ENCODE measurements at regions not wholly inside any gene's neighbourhood (a gene's known extent, or its start where the extent isn't known, plus 50 kb on each side); places are given as distances from the start of the nearest gene placed in this dataset.

DNA sequence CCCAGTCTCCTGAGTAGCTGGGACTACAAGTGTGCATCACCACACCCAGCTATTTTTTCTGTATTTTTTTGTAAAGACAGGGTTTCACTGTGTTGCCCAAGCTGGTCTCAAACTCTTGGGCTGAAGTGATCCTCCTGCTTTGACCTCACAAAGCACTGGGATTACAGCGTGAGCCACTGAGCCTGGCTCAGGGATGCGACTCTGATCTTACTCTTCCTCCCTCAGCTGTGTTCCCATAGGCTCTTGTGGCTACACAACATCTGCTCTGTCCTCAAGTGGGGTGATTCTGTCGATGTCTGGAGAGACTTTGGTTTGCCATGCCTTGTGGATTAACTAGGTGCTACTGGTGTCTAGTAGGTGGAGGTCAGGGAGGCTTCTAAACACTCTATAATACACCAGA is 127.0 kb upstream of the SERPIND1 start:
- TF ChIP-seq, protein P1, sequence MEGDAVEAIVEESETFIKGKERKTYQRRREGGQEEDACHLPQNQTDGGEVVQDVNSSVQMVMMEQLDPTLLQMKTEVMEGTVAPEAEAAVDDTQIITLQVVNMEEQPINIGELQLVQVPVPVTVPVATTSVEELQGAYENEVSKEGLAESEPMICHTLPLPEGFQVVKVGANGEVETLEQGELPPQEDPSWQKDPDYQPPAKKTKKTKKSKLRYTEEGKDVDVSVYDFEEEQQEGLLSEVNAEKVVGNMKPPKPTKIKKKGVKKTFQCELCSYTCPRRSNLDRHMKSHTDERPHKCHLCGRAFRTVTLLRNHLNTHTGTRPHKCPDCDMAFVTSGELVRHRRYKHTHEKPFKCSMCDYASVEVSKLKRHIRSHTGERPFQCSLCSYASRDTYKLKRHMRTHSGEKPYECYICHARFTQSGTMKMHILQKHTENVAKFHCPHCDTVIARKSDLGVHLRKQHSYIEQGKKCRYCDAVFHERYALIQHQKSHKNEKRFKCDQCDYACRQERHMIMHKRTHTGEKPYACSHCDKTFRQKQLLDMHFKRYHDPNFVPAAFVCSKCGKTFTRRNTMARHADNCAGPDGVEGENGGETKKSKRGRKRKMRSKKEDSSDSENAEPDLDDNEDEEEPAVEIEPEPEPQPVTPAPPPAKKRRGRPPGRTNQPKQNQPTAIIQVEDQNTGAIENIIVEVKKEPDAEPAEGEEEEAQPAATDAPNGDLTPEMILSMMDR (IDR thresholded peaks at IDR 0.05; ENCODE audit: low read depth, low read length), result no peak
- POLR2A ChIA-PET, result no interaction called here

DNA sequence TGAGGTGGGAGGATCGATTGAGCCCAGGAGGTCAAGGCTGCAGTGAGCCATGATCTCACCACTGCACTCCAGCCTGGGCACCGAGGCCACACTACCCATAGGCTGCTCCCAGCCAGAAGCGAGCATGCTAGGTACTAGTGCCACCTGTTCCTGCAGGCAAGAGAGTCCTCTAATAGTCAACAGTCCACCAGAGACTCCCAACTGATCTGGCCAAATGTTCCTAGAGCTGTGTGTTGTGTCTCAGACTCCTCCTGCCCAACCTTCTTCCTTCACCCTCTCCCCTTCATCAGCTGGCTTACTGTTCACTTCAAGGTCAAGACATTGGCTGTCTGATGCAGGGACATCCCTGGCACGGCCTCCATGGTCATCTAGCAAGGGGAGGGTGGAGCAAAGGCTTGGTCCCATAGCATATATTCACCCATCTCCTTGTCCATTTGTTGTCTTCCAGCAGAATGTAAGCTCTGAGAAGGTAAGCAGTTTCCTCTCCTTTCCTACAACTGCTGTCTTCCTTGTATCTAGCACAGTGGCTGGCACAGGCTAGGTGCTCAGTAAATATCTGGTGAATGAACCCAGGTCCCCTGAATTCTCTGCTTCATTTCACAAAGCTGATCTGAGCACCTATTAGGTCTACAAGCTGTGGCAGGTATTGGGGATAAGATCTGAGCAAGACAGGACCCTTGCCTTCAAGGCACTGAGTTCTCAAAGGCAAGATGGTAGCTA is 126.2 kb upstream of the SERPIND1 start:
- no peak overlapping the region for H3K4me3 ChIP-seq (ENCODE audit: low read depth, low read length)
- ChIA-PET CTCF (no interaction called here), POLR2A (no interaction called here)
- H3K9me3 ChIP-seq (ENCODE audit: control insufficient read depth, insufficient read depth, low read length), result no peaks in the 10 kb centered on the region; the same call in 1 of the 2 replicates
- no peak overlapping the region for H3K27ac ChIP-seq (ENCODE audit: low read depth, low read length)
- DNase-seq (ENCODE audit: low read depth, low spot score), result no peak
- peaks cover 18% of the 10 kb centered on the region for H3K27me3 ChIP-seq (ENCODE audit: control insufficient read depth, insufficient read depth, low read length)
- TF ChIP-seq, protein P1 (IDR thresholded peaks at IDR 0.05; ENCODE audit: low read depth, low read length), result no peak

More for the DNA sequence above, 127.0 kb upstream of the SERPIND1 start:
- no peak for DNase-seq (ENCODE audit: low read depth, low spot score)
- Histone ChIP-seq H3K4me3 (ENCODE audit: low read depth, low read length) (no peak overlapping the region), H3K27me3 (ENCODE audit: control insufficient read depth, insufficient read depth, low read length) (peaks cover 20% of the 10 kb centered on the region), H3K27ac (ENCODE audit: low read depth, low read length) (no peak overlapping the region), H3K9me3 (ENCODE audit: control insufficient read depth, insufficient read depth, low read length) (no peaks in the 10 kb centered on the region; the same call in 1 of the 2 replicates)
- CTCF ChIA-PET, result no interaction called here

DNA sequence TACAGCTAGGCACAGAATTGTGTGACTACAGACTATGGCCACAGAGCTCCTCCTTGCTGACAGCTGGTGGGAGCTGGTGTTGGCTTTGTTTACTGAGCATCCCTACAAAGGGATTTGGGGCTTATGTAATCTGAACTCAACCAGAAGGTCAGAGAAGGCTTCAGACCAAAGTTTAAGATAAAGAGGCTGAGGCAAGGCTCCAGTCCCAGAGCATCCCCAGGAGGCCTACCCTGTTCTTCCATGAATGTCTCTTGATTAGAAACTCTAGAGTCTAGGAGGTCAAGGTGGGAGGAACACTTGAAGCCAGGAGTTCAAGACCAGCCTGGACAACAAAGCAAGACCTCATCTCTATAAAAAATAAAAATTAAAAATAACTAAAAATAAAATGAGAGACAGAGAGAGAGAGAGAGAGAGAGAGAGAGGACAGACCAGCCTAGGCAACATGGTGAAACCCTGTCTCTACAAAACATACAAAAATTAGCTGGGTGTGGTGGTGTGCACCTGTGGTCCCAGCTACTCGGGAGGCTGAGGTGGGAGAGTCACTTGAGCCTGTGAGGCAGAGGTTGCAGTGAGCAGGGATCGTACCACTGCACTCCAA is 125.5 kb upstream of the SERPIND1 start:
- no peak overlapping the region for H3K27ac ChIP-seq (ENCODE audit: low read depth, low read length)
- ChIA-PET POLR2A (no interaction called here), CTCF (no interaction called here)

DNA sequence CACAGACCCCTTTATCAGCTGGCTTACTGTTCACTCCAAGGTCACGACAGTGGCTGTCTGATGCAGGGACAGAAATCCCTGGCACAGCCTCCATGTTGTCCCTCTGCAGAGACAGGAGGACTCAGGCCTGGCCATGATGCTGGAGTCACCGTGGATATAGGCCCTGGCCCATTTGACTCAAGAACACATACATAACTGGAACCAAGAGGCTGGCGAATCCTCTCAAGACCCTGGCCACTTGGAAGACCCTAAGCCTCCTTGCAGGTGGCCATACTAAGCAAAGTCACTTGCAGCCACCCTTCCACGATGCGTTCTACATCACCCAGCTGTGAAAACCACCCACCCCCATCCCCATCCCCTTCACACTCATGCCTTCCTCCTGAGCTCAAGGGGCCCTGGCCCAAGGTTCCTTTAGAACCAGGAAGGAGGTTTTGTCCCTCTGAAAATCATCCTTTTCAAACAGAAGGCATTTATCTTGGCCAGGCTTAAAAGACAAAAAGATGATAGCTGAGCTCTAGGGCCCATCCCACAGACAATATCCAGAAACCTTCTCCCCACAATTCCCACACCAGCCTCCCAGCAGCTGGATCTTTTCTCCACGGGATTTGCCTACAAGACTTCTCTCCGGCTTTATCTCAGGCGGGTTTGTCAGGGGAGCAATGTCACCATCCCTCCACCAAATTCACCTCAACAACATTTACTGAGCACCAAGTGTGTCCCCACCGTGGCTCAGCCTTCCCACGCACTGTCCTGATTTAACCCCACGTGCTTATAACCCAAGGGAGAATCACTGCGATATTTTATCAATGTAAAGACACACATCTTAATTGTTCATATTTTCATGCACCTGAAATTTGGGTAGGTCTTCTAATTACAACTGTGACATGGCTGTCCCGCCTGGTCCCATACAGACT is 123.4 kb upstream of the SERPIND1 start:
- no peaks in the 10 kb centered on the region; the same call in 1 of the 2 replicates for H3K9me3 ChIP-seq (ENCODE audit: control insufficient read depth, insufficient read depth, low read length)
- H3K4me3 ChIP-seq (ENCODE audit: low read depth, low read length), result no peak overlapping the region
- H3K27me3 ChIP-seq (ENCODE audit: control insufficient read depth, insufficient read depth, low read length), result peaks cover 2% of the 10 kb centered on the region
- H3K27ac ChIP-seq (ENCODE audit: low read depth, low read length), result no peak overlapping the region
- no peak for DNase-seq (ENCODE audit: low read depth, low spot score)
- ChIA-PET POLR2A (no interaction called here), CTCF (no interaction called here)
- TF ChIP-seq, protein P1 (IDR thresholded peaks at IDR 0.05; ENCODE audit: low read depth, low read length), result no peak

More for the DNA sequence above, 125.5 kb upstream of the SERPIND1 start:
- no peak for DNase-seq (ENCODE audit: low read depth, low spot score)
- TF ChIP-seq, protein P1 (IDR thresholded peaks at IDR 0.05; ENCODE audit: low read depth, low read length), result no peak
- no peak overlapping the region for H3K4me3 ChIP-seq (ENCODE audit: low read depth, low read length)
- peaks cover 15% of the 10 kb centered on the region for H3K27me3 ChIP-seq (ENCODE audit: control insufficient read depth, insufficient read depth, low read length)
- H3K9me3 ChIP-seq (ENCODE audit: control insufficient read depth, insufficient read depth, low read length), result no peaks in the 10 kb centered on the region; the same call in 1 of the 2 replicates

Measured in AG04450 (cell line).